NCI-H2029 (cell line): ENCODE measurements at regions not wholly inside any gene's neighbourhood (a gene's known extent, or its start where the extent isn't known, plus 50 kb on each side); places are given as distances from the start of the nearest gene placed in this dataset.

Source experiments
- DNase-seq: peaks from one replicate; lab custom pipeline; 2025; lab: John Stamatoyannopoulos, UW

DNA sequence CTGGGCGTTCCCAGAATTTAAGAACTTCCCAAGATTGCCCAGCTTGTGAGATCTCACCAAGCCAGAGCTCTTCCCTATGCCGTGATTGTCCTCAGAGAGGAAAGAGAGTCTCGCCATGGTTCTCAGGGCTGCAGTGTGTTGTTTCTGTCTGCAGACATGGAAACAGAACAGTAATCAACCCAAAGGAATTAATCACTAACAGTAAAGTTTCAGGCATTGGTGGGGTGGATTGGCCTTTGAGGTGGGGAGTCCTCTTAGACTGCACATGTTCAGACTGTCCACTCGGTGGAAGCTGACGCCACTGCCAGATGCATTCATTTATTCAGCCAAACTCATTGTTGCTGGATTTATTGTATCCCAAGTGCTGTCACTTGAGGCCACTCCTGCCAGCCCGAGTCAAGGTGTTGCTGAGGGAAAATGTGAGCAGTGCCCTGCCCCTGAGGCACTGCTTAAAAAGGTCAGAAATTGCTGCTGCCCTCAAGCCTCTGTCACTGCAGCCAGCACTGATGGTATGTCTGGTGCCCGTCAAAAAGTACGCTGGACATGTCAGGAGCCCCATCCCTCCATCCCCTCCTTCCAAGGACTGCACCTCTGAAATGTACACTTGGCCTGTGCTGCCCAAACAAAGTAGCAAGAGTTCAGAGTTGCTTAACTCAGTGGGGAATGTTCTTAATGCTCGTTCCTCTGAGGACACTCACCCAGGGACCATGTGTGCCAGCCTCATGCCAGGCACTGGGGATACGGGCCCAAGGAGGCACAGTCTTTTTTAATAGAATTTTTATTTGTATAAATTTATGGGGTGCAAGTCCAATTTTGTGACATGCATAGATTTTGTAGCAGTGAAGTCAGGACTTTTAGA lies 201.0 kb downstream of the GLI2 start:
- no peak for DNase-seq

DNA sequence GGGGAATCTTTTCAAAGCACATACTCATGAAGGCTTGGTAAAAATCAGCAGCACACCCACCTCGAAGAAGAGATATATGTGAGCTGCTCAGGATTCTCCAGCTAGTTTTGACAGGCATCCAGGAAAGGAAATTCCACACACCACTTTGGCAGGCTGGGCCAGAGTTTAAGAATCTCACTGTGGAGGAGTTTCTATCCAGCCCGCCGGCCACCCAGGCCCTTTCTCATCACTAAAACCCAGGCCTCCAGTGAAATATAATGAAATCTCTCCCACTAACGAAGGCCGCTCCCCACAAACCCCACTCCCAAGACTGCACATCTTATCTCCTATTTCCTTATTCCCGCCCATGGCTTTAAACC lies 202.0 kb downstream of the GLI2 start:
- no peak for DNase-seq

DNA sequence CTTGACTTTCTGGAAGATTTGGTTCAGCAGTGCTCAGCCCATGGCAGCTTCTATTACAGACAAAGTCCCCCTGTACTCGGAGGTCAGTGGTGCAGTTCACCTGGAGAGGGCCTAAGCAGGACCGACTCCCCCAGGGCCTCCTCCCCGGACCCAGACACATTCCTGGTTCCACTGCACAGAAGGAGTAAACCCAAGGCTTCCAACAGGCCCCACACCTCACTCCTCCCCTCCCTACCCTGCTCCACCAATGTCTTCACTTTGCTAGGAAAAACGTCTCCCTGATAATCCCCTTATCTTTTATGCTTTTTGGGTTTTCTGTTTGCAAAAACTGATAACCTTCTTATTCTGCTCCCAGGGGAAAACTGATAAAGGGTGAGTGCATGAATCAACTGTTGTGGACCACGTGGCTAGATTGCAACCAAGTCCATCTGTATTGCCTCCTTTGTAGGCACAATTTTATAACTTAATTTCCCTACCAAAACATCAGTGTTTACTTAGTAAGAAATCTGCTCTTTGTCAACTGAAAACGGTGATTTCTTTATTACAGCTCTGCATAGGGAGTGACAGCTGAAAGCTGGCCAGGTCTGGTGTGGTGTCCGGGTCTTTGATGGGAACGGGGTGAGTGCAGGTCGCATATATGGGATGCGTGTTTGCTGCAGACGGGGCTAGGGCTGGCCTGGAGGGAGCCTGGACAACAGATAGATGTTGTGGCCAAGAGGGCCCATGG lies 202.5 kb downstream of the GLI2 start:
- DNase-seq = no peak

DNA sequence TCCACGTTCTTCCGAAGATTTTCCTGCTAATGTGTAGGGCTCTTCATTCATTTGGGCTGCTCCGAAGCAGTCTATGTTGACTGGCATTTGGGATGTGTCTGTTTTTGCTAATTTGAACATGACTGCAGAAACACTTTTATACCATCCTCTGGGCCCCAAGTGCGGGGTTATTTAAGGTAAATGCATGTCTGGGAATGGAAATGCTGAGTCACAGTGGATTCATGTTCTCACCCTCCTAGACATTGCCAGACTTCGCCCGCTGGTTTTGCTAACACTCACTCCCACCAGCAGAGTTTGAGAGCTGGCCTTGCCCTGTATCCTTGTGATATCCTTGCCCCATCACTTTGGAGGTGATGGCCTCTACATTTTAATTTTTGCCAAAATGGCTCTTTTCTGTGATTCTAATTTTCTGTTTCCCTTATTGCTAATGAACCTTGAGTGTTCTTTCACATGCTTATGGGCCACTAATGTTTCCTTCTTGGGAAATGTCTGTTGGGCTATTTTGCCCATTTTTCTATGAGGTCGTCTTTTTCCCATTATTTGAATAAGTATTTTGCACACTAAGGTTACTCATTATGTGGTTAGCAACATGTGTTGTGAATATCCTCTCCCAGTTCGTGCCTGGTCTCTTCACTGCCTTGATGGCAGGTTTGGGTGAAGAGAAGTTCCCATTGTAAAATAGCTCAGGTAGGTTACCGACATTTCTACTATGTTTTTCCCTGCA lies 204.1 kb downstream of the GLI2 start:
- DNase-seq = no peak

DNA sequence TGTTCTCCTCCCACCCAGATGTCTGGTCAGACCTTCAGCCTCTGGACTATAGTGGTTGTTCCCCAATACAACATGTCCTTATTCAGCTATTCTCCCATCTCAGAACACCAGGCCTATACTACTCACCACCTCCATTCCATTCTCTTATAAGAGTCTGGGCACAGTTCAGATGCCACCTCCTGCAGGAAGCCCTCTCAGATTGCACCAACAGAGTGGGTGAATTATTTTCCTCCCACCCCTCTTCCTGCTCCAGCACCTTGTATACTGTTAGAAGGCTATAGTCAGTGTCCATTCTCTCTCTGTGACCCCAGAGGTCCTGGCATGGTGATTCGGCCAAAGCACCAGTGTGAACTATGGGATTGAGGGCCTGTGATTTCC lies 204.6 kb downstream of the GLI2 start:
- no peak for DNase-seq

DNA sequence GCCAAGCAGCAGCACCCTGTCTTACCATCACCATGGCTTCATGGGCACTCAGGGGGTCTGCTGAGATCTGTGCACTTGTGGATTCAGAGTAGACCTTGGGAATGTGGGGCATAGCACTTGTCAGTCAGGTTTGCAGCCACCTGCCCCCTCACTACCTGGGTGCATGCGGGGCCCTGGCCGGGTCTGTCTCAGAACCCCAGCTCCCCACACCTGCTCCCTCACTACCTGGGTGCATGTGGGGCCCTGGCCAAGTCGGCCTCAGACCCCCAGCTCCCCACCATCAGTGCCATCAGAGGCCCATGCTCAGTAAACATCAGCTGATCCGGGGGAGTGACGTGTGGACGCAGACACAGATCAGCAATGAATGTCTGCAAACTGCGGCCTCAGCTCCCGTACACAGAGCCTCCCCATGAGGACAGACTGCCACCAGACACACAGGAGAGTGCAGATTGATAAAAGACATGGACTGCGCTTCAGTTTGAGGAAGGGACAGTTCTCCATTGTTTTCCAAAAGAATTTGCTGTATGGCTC lies 205.1 kb downstream of the GLI2 start:
- DNase-seq = no peak

DNA sequence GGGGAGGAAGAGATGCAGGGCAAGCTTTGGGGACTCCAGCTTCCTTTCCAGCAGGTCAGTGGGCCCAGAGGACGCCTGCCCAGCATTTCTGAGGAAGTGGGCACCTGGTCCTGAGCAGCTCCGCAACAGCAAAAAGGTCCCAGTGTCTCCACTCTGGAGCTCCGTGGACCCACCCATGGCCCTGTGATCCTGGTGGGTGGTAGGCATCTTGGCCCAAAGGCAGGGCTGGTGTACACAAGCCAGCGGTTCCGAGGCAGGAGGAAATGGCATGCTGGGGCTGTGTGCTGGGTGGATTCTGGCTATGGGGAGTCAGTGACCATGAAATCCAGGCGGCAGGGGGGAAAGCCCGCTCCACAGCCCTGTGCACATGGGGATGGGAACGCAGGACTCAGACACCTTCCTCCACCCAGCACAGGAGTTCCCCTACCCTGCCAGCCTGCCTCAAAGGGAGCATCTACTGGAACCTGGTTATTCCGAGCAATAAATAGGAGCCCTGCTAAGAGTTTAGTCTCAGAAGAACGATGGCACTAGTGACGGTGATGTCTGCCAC lies 206.0 kb downstream of the GLI2 start:
- no peak for DNase-seq

DNA sequence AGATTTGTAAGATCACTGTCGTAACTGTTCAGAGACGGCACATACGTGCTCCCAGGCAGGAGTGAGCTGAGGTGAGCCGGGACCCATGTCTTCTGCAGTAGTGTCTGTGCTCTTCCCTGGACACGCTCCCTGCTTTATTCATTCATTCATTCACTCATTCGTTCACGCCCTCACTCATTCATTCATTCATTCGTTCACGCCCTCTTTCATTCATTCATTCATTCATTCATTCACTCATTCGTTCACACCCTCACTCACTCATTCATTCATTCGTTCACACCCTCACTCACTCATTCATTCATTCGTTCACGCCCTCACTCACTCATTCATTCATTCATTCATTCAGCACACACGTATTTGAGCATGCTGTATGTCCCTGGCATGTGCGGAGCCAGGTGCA lies 207.0 kb downstream of the GLI2 start:
- DNase-seq = no peak

DNA sequence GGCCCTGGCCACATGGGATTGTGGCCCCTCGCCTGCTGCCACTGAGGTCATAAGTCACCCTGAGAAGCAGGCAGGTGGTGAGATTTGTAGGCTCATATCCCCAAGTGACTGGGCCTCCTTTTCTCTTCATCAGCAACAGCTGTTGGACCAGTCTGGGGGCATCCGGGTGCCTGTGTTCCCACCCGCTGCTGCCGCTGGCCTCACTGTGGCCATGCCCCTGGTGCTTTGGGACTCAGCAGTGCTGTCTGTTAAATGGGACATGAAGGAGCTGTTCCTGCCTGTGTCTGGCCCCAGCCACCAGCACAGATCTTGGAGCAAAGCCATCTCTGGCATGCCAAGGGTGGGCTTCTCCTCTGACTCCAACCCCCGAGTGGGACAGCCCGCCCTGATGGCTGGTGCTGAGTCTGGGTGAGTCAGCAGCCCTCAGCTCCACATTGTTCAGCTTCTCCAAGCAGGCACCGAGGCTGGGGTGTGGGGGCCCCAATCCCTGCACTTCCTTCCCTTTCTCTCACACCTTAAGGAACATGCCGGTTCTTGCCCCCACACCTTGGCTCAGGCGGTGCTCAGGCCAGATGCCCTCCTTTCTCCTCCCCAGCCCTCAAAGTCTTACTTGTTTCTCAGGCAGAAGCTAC lies 207.9 kb downstream of the GLI2 start:
- DNase-seq = no peak

DNA sequence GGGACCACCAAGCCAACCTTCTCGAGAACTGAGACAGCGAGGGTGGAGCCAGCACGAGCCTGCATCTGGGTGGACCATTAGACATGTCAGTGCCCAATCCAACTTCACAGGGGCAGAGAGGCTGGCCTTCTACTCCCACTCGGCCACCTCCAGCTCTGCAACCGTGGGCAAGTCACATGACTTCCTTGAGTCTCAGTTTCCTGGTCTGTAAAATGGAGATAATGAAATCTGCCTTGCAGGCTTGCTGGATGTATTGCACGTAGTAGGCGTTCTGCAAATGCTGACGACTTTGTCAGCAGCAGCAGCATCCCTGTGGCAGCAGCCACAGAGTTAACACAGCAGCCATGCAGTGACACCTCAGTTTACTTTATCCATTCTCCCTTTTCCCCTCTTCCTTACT lies 208.9 kb downstream of the GLI2 start:
- no peak for DNase-seq

DNA sequence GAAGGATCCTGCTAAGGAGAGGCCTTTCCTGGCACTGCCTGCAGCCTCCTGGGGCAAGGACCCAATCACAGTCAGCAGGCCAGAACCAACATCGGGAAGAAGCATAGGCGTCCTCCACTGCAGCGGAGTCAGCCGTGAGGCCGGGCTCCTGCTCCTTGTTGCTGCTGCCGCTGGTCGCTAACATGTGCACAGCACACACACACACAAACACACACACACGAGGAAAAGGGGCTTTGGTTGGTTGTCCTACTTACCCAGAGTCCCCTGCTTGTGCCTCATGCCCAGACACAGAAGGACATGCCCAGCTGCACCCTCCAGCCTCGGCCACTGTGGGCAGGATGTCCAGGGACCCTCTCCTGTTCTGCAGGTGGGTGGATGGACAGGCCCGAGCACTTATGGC lies 209.4 kb downstream of the GLI2 start:
- no peak for DNase-seq

DNA sequence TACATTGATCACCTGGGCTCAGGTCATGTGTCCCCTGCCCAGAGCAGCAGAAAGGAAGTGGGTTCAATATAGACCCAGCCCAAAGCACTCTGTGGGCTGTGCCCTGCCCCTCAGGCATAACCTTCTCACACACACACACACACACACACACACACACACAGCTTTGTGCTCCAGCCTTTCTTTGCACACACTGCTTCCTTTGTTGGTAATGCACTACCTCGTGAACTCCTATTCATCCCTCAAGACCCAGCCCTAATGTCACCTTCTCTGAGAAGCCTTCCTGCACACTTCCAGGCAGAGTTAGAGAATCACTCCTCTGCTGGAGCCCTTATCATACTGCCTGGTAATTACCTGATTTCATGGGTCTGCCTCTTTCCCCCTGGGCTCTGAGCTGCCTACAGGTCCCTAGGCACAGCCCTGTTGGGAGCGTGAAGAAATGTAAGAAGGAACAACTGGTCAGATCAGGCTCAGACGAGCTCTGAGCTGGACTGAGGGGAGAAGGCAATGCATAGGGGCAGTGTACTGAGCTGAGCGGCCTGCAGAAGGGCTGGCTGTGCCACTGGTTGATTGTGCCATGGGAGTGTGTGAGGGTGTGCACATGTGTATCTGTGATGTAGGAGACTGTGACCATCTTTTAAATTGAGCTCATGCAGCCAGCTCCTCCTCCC lies 210.3 kb downstream of the GLI2 start:
- no peak for DNase-seq

DNA sequence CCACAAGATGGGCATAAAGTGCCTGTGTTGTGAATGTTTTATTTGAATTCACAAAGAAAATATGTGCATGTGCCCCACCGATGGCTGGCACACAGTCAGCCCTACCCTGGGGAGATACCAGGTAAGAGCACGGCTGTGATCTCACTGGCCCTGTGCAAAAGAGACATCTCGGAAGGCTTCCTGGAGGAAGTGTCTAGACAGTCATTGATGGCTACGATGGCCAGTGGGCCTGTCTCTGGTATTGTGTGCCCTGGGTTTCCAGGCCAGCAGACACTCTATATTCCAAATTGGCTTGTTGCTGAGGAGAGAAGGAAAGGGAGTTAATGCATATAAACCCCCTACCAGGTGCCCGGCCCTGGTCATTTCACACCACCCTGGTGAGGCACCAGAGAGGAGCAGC lies 211.7 kb downstream of the GLI2 start:
- DNase-seq = no peak

DNA sequence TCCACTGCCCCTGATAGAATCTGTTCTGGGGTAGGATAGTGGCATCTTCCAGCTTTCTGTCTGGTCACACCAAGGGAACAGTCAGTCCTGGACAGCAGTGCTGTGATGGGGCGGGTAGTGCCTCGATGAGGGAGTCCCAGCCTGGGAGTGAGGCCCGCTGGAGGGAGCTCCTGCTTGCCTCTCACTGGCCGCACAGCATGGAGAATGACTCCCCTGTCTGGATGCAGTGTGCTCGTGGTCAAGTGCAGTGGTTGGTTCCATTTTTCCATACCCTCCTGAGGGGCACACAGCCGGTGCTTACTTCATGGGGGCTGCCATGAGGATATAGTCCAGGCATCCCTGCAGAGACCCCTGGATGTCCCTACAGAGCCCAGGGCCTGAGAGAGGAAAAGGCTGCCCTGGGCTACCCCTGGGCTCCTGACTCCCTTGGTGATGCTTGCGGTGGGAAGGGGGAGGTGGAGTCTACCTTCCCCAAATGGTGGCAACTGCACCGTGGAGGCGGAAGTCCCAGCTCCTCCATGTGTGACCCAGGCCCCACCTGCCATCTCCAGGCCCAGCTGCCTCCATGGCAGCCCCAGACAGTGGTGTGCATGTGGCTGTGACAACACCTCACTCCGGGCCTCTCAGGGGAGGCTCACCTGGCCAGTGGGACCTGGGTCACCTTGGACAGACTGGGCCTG lies 212.5 kb downstream of the GLI2 start:
- DNase-seq = no peak

DNA sequence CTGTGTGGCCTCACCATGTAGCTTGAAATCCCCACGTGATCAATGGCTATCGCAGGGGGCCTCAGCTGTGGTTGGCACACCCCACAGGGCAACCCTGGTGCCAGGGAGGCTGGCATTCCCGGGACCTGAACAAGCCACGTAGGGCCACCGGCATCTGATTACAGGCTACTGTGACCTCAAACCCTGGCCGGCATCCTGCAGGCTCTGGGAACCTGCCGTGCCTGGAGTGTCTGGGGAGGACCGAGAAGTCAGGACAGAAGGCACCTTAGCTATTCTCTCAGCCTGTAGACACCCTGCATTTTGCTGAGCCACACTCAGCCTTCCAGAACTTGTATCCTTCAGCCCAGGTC lies 213.0 kb downstream of the GLI2 start:
- DNase-seq = no peak

DNA sequence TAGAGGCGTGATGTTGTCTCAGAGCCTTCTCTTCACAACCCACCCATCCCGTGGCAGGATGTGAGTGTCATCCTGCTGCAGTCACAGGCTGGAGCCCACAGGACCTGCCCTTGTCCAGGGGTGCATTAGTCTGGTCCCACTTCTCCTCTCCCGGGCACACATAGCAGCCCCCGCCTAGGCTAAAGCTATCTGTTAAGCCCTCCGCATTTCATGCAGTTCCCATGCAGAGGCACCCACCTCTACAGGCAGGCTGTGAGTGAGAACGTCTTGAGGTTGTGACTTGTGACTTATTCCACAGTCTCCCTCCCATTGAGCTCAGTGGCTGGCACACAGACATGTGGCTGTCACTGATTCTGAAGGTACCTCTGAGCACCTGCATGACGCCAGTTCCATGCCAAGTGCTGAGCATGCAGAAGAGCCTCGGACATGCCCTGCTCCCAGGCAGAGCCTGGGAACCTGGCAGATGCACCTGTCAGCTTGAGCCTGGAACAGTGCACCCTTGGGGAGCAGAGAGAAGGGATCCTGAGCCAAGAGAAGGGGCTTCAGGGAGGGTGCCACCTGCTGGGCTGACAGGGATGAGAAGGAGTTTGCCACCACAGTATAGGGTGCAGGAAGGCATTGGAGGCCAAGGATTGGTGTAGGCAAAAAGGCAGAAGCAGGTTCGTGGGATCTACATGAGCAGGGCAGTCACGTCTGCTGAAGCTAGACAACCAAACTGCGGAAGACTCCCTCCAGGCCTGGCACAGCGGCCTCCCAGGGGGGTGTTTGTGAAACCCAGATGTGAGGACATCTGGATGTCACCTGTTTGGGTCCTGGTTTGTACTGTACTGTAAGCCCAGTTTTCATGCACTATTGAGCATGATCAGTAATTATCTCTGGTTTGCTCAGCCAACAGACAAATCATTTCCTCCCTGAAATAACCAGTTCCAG lies 213.6 kb downstream of the GLI2 start:
- DNase-seq = peak; percentile 43

DNA sequence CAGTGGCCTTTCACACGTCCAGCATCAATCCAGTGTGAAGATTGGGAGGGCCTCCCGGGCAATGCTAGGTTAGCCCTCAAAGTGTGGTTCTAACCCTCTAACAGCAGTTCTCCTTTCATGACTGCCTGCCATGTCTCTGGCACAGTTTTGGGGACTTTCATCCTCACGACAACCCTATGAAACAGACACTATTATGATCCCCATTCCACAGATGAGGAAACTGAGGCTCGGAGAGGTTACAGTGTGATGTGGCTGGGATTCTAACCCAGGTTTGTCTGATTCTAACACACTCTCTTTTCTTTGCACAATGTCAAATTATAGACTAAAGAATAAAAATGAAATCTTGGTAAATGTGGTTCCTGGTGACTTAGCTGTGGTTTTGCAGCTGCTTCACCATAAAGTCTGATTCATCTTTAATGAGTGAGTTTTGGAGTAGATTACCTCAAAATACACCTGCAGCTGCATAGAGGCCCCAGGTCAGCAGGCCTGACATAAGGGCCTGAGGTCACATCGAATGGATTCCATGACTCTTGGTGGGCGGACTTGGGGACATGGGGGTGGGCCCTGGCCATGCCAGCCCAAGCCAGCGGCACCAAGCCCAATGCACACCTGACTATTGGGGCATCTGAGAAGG lies 214.4 kb downstream of the GLI2 start:
- DNase-seq = no peak

DNA sequence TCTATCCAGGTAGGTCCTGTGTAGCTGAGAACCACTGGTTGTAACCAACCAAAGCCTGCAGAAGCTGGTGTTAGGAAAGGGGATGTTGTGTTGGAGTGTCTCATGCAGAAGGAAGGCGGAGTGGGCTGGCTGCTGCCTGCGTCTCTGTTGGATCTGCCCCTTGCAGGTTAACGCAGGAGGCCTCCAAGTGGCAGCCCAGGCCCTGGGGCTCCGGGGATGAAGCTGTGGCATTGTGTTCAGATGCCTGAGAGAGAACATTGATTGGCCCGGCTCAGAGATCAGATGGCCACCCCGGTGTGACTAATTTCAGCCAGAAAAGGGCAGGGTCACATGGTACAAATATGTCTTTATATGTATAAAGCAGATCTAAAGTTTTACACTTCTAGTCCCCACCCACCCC lies 216.0 kb downstream of the GLI2 start:
- DNase-seq = no peak

DNA sequence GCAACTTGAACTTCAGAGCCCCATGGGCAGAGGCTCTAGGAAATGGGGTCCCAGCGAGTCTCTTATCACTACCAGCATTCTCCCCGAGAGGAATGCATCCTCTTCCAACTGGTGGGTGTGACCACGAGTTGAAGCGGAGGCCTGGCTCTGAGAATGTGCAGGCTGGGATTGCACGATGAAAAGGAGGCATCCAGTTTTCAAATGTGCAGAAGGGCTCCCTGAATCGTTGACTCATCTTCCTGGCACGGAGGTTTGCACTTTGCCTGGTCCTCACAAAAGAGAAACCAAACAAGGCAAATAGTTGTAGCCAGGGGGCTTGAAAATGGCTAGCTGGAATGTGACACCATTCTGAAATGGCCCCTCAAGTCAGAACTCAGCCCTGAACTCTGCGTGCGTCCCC lies 216.7 kb downstream of the GLI2 start:
- DNase-seq = no peak
